ENCODE measurements at regions not wholly inside any gene's neighbourhood (a gene's known extent, or its start where the extent isn't known, plus 50 kb on each side); places are given as distances from the start of the nearest gene placed in this dataset.

DNA sequence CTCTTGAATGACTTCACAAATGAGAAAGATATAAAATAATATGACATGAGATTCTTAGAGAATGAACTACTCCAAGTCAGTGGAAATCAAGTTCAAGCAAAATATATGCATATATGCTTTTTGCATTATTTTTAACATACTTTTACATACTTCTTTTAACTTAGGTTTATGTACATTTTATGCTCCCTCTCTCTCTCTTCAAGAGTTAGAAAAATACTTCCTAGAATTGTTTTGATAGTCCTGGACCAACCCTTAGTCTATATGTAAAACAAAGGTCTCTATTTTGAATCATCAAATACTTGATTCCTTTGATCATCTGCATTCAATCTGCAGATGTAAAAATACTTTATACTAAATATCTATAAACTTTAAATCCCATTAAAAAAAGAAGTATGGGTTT lies 187.8 kb downstream of the DEPDC1B start:
- TF ChIP-seq ZFX (IDR thresholded peaks at IDR 0.05): no peak
- TF ChIP-seq, protein P1, sequence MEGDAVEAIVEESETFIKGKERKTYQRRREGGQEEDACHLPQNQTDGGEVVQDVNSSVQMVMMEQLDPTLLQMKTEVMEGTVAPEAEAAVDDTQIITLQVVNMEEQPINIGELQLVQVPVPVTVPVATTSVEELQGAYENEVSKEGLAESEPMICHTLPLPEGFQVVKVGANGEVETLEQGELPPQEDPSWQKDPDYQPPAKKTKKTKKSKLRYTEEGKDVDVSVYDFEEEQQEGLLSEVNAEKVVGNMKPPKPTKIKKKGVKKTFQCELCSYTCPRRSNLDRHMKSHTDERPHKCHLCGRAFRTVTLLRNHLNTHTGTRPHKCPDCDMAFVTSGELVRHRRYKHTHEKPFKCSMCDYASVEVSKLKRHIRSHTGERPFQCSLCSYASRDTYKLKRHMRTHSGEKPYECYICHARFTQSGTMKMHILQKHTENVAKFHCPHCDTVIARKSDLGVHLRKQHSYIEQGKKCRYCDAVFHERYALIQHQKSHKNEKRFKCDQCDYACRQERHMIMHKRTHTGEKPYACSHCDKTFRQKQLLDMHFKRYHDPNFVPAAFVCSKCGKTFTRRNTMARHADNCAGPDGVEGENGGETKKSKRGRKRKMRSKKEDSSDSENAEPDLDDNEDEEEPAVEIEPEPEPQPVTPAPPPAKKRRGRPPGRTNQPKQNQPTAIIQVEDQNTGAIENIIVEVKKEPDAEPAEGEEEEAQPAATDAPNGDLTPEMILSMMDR (conservative IDR thresholded peaks at IDR 0.05): no peak

Data from C4-2B (cell line).